H1 (cell line): ENCODE measurements at regions not wholly inside any gene's neighbourhood (a gene's known extent, or its start where the extent isn't known, plus 50 kb on each side); places are given as distances from the start of the nearest gene placed in this dataset.

Experiments used
- CTCF ChIA-PET: fragments of 300-600 bp; sonication (Branson Sonifier 250); formaldehyde crosslinking; loops from one replicate; lab custom pipeline; 2021; ENCODE audit not compliant: partially characterized antibody; lab: Charles Lee
- POLR2A ChIA-PET: fragments of 300-600 bp; sonication (Branson Sonifier 250); formaldehyde crosslinking; loops from one replicate; lab custom pipeline; 2021; ENCODE audit warnings: inconsistent platforms; ENCODE audit not compliant: partially characterized antibody; lab: Charles Lee
- DNase-seq, 2 experiments: peaks; one replicate each; pipeline versions ENCODE4 v3.0.0 to v3.0.0-alpha.2; 2010 to 2022; ENCODE audit warnings: low spot score in 2 of 2, low read depth in 1 of 2, mixed read lengths in 1 of 2
- FAIRE-seq: peaks from 2 replicates; lab custom pipeline; 2011; peaks lifted over from hg19 to GRCh38; lab: Jason Lieb, UNC
- H2AFZ ChIP-seq: 2 replicates; pipeline ENCODE4 v1.8.1; 2012; ENCODE audit warnings: low read length, inconsistent platforms
- H2AK5ac ChIP-seq: 2 replicates; pipeline ENCODE4 v1.6.1; 2013; ENCODE audit warnings: low read depth, low read length
- H2BK120ac ChIP-seq: replicated peaks from 2 replicates; pipeline ENCODE3; 2013; ENCODE audit warnings: low read depth, low read length, inconsistent platforms
- H2BK12ac ChIP-seq: 2 replicates; pipeline ENCODE4 v1.6.1; 2013; ENCODE audit warnings: low read depth, low read length
- H2BK15ac ChIP-seq: 2 replicates; pipeline ENCODE4 v1.6.1; 2013; ENCODE audit warnings: low read length
- H2BK20ac ChIP-seq: 2 replicates; pipeline ENCODE4 v1.6.1; 2013; ENCODE audit warnings: low read length
- H2BK5ac ChIP-seq: 2 replicates; pipeline ENCODE4 v1.6.1; 2013; ENCODE audit warnings: low read depth, low read length
- H3K14ac ChIP-seq: 2 replicates; pipeline ENCODE4 v1.6.1; 2013; ENCODE audit warnings: inconsistent platforms; ENCODE audit not compliant: insufficient read length
- H3K18ac ChIP-seq: 2 replicates; pipeline ENCODE4 v1.6.1; 2013; ENCODE audit warnings: low read length; ENCODE audit errors: extremely low read depth
- H3K23ac ChIP-seq: 2 replicates; pipeline ENCODE4 v1.6.1; 2013; ENCODE audit warnings: inconsistent platforms; ENCODE audit not compliant: insufficient read length
- H3K23me2 ChIP-seq: 2 replicates; pipeline ENCODE4 v1.6.1; 2013; ENCODE audit warnings: low read depth, low read length
- H3K27ac ChIP-seq: 2 replicates; pipeline ENCODE4 v1.6.1; 2011; ENCODE audit warnings: low read depth, low read length, inconsistent platforms
- H3K27me3 ChIP-seq, 4 experiments: replicated peaks in 1 of 4; 1 replicate in 1 of 4; 2 replicates in 3 of 4; pipeline versions ENCODE4 v1.6.1 to v1.8.1; 2011 to 2013; ENCODE audit warnings: low read length in 3 of 4, mild to moderate bottlenecking in 3 of 4, inconsistent platforms in 2 of 4, mixed read lengths in 2 of 4, moderate library complexity in 1 of 4; ENCODE audit not compliant: control insufficient read depth in 3 of 4, insufficient read depth in 3 of 4; ENCODE audit errors: extremely low read depth in 1 of 4
- H3K36me3 ChIP-seq, 4 experiments: 2 replicates each; pipeline versions ENCODE4 v1.6.1 to v1.8.1; 2011 to 2013; ENCODE audit warnings: mild to moderate bottlenecking in 4 of 4, low read length in 3 of 4, moderate library complexity in 2 of 4, control low read depth in 1 of 4, inconsistent platforms in 1 of 4; ENCODE audit not compliant: insufficient read depth in 4 of 4, control insufficient read depth in 2 of 4
- H3K4ac ChIP-seq: replicated peaks from 2 replicates; pipeline ENCODE3; 2013; ENCODE audit warnings: low read length, low read depth, mixed read lengths, inconsistent platforms; ENCODE audit not compliant: insufficient read length
- H3K4me1 ChIP-seq, 4 experiments: replicated peaks in 1 of 4; 1 replicate in 1 of 4; 2 replicates in 3 of 4; pipeline versions ENCODE4 v1.6.1 to v1.8.1; 2011 to 2013; ENCODE audit warnings: low read length in 3 of 4, inconsistent platforms in 2 of 4, mixed read lengths in 1 of 4; ENCODE audit not compliant: insufficient read depth in 4 of 4, control insufficient read depth in 3 of 4
- H3K4me2 ChIP-seq, 2 experiments: 2 replicates each; pipeline versions ENCODE4 v1.6.1 to v1.8.1; 2011 to 2013; ENCODE audit warnings: low read depth in 2 of 2, low read length in 2 of 2, control low read depth in 1 of 2, inconsistent platforms in 1 of 2, mild to moderate bottlenecking in 1 of 2; ENCODE audit not compliant: insufficient read depth in 1 of 2
- H3K4me3 ChIP-seq, 4 experiments: fragments of 200-600, 300-600 bp in 1 of 4; sonication (generic), shearing (Covaris generic), sonication (Bioruptor Twin) in 1 of 4; 2 replicates each; pipeline versions ENCODE4 v1.5.1 to v1.8.1; 2011 to 2016; ENCODE audit warnings: low read length in 4 of 4, low read depth in 3 of 4, control low read depth in 2 of 4, inconsistent platforms in 2 of 4, mild to moderate bottlenecking in 2 of 4, mixed read lengths in 1 of 4, moderate library complexity in 1 of 4; ENCODE audit not compliant: insufficient read depth in 2 of 4; ENCODE audit errors: extremely low read depth in 1 of 4
- H3K56ac ChIP-seq: replicated peaks from 2 replicates; pipeline ENCODE3; 2013; ENCODE audit warnings: low read depth, mild to moderate bottlenecking, mixed read lengths, low read length, inconsistent platforms; ENCODE audit not compliant: insufficient read length
- H3K79me1 ChIP-seq: 2 replicates; pipeline ENCODE4 v1.6.1; 2013; ENCODE audit warnings: low read depth, low read length, control low read depth
- H3K79me2 ChIP-seq, 2 experiments: 2 replicates each; pipeline versions ENCODE4 v1.6.1 to v1.8.1; 2012 to 2013; ENCODE audit warnings: low read length in 2 of 2, mild to moderate bottlenecking in 2 of 2, inconsistent platforms in 1 of 2; ENCODE audit not compliant: insufficient read depth in 2 of 2, control insufficient read depth in 1 of 2
- H3K9ac ChIP-seq, 4 experiments: replicated peaks in 1 of 4; 1 replicate in 1 of 4; 2 replicates in 3 of 4; pipeline versions ENCODE4 v1.6.1 to v1.8.1; 2011 to 2013; ENCODE audit warnings: low read depth in 3 of 4, low read length in 3 of 4, control low read depth in 2 of 4, mild to moderate bottlenecking in 2 of 4, moderate library complexity in 2 of 4, inconsistent platforms in 1 of 4; ENCODE audit errors: extremely low read depth in 1 of 4
- H3K9me3 ChIP-seq, 2 experiments: 2 replicates each; pipeline versions ENCODE4 v1.6.1 to v1.8.1; 2012 to 2013; ENCODE audit warnings: mild to moderate bottlenecking in 2 of 2, moderate library complexity in 2 of 2, control low read depth in 1 of 2, inconsistent platforms in 1 of 2, low read depth in 1 of 2, low read length in 1 of 2, mixed read lengths in 1 of 2; ENCODE audit not compliant: insufficient read depth in 2 of 2
- H4K20me1 ChIP-seq, 2 experiments: replicated peaks in 1 of 2; 2 replicates each; pipeline versions ENCODE3 to v1.8.1; 2011 to 2013; ENCODE audit warnings: inconsistent platforms in 2 of 2, low read length in 2 of 2, mild to moderate bottlenecking in 1 of 2; ENCODE audit not compliant: insufficient read depth in 2 of 2, control insufficient read depth in 1 of 2
- H4K5ac ChIP-seq: 2 replicates; pipeline ENCODE4 v1.6.1; 2013; ENCODE audit warnings: low read length, low read depth, mixed read lengths, inconsistent platforms; ENCODE audit not compliant: insufficient read length
- H4K8ac ChIP-seq: 2 replicates; pipeline ENCODE4 v1.8.0; 2013; ENCODE audit warnings: mild to moderate bottlenecking, moderate library complexity, low read length, inconsistent platforms; ENCODE audit not compliant: insufficient read depth; ENCODE audit errors: extremely low read depth
- H4K91ac ChIP-seq: replicated peaks from 2 replicates; pipeline ENCODE3; 2013; ENCODE audit warnings: low read length, mixed read lengths, inconsistent platforms; ENCODE audit not compliant: insufficient read length
- CEBPB ChIP-seq: IDR thresholded peaks from 2 replicates; pipeline ENCODE4 v1.6.1; 2012; ENCODE audit warnings: low read depth, low read length
- CHD1 ChIP-seq: IDR thresholded peaks from 2 replicates; pipeline ENCODE4 v1.6.1; 2012; ENCODE audit warnings: low read depth, low read length, improper control_type of control experiment
- CREB1 ChIP-seq: IDR thresholded peaks from 2 replicates; pipeline ENCODE4 v1.6.1; 2012; ENCODE audit warnings: inconsistent platforms
- KDM4A ChIP-seq: IDR thresholded peaks from one replicate; pipeline ENCODE4 v1.7.1; 2012; ENCODE audit warnings: low read depth, mild to moderate bottlenecking, moderate library complexity, low read length, inconsistent platforms; ENCODE audit not compliant: severe bottlenecking
- MAFK ChIP-seq: IDR thresholded peaks from 2 replicates; pipeline ENCODE4 v1.6.1; 2012; ENCODE audit warnings: low read depth, mild to moderate bottlenecking, improper control_type of control experiment, low read length
- RXRA ChIP-seq: IDR thresholded peaks from 2 replicates; pipeline ENCODE4 v1.6.1; 2011; ENCODE audit warnings: low read depth, mild to moderate bottlenecking, low read length, moderate library complexity; ENCODE audit not compliant: insufficient read depth
- SIN3A ChIP-seq, 2 experiments: IDR thresholded peaks in 1 of 2; conservative IDR thresholded peaks in 1 of 2; 2 replicates each; pipeline ENCODE4 v1.6.1; 2011 to 2012; ENCODE audit warnings: low read length in 2 of 2, improper control_type of control experiment in 1 of 2, low read depth in 1 of 2, mild to moderate bottlenecking in 1 of 2
- SP4 ChIP-seq: IDR thresholded peaks from 2 replicates; pipeline ENCODE4 v1.6.1; 2012; ENCODE audit warnings: low read length, inconsistent platforms
- SRF ChIP-seq: IDR thresholded peaks from 2 replicates; pipeline ENCODE4 v1.6.1; 2011; ENCODE audit warnings: mild to moderate bottlenecking, low read depth, low read length, moderate library complexity
- TF ChIP-seq, protein P1 (sequence below): IDR thresholded peaks from 2 replicates; pipeline ENCODE4 v1.6.1; 2012; ENCODE audit warnings: inconsistent platforms

- no peak overlapping the region for H3K9ac ChIP-seq
- H2BK5ac ChIP-seq: no peak overlapping the region
- no peak overlapping the region for H4K91ac ChIP-seq
- no peak overlapping the region for H2AFZ ChIP-seq
- no peak for TF ChIP-seq CHD1
- TF ChIP-seq, protein P1, sequence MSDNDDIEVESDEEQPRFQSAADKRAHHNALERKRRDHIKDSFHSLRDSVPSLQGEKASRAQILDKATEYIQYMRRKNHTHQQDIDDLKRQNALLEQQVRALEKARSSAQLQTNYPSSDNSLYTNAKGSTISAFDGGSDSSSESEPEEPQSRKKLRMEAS: no peak
- no peak for TF ChIP-seq SIN3A (conservative IDR thresholded peaks at IDR 0.05 in 1 of 2, IDR thresholded peaks at IDR 0.05 in 1 of 2; ENCODE audit: low read depth in 1 of 2, low read length in 2 of 2)
- TF ChIP-seq KDM4A: no peak
- TF ChIP-seq CEBPB: no peak
- TF ChIP-seq SRF: no peak
- no peak for TF ChIP-seq SP4
- no peak for TF ChIP-seq CREB1
- no peak for TF ChIP-seq RXRA
- no peak for TF ChIP-seq MAFK
- H3K4ac ChIP-seq: no peak overlapping the region
- CTCF ChIA-PET: interaction anchor here (1.5 kb wide), 1 partner anchor 62 kb away, joined by 4 read pairs; no protein-coding TSS in a partner anchor
- no peak overlapping the region for H3K4me2 ChIP-seq
- no peaks in the 10 kb centered on the region for H4K20me1 ChIP-seq
- no peak overlapping the region for H3K18ac ChIP-seq
- H3K4me1 ChIP-seq: no peaks in the 10 kb centered on the region
- H3K79me2 ChIP-seq: no peaks in the 10 kb centered on the region
- H2BK120ac ChIP-seq: no peak overlapping the region
- no peak overlapping the region for H3K23ac ChIP-seq
- no peaks in the 10 kb centered on the region for H3K23me2 ChIP-seq
- FAIRE-seq (no peak), DNase-seq (no peak)
- no peak overlapping the region for H4K8ac ChIP-seq
- no peak overlapping the region for H2AK5ac ChIP-seq
- no peak overlapping the region for H3K4me3 ChIP-seq
- H3K27ac ChIP-seq: no peak overlapping the region
- no peak overlapping the region for H3K56ac ChIP-seq
- no peak overlapping the region for H2BK15ac ChIP-seq
- H3K9me3 ChIP-seq: no peaks in the 10 kb centered on the region
- H2BK20ac ChIP-seq: no peak overlapping the region
- no peak overlapping the region for H4K5ac ChIP-seq
- no peaks in the 10 kb centered on the region for H3K79me1 ChIP-seq
- no peaks in the 10 kb centered on the region for H3K36me3 ChIP-seq
- POLR2A ChIA-PET: no interaction called here
- H3K27me3 ChIP-seq: no peaks in the 10 kb centered on the region
- no peak overlapping the region for H3K14ac ChIP-seq
- no peak overlapping the region for H2BK12ac ChIP-seq
These were observed 329.8 kb downstream of the KLF5 start for GRCh38 chr13:73388586-73388985.
